IMR-90 (cell line): ENCODE measurements at regions not wholly inside any gene's neighbourhood (a gene's known extent, or its start where the extent isn't known, plus 50 kb on each side); places are given as distances from the start of the nearest gene placed in this dataset.

ENCODE experiments used
- ATAC-seq: fragments of 200-7000 bp; cut with Tn5 transposase; 2 replicates; pipeline ENCODE4 v1.9.1; 2020; ENCODE audit warnings: low read depth, mild to moderate bottlenecking, moderate library complexity
- BruUV-seq: library from RNA; stranded (reverse); fragments of 400-500 nt; replicated peaks from 2 replicates; lab custom pipeline; 2021; lab: Mats Ljungman, UMichigan
- CTCF ChIA-PET: fragments of 300-600 bp; formaldehyde crosslinking; extraction: SDS; loops from one replicate; lab custom pipeline; 2021; ENCODE audit warnings: antibody characterized with exemption; lab: Yijun Ruan, JAX
- POLR2A ChIA-PET: fragments of 300-600 bp; sonication (Branson Sonifier 250); formaldehyde crosslinking; loops from one replicate; lab custom pipeline; 2022; ENCODE audit warnings: antibody characterized with exemption; ENCODE audit not compliant: unreplicated experiment; lab: Charles Lee
- DNase-seq: peaks from one replicate; pipeline ENCODE4 v3.0.0; 2013
- H2AFZ ChIP-seq: replicated peaks from 2 replicates; pipeline ENCODE3; 2013; ENCODE audit warnings: low read length, mild to moderate bottlenecking; ENCODE audit not compliant: poor library complexity
- H2AK5ac ChIP-seq: 2 replicates; pipeline ENCODE4 v1.6.1; 2013; ENCODE audit warnings: low read depth, low read length, inconsistent platforms
- H2AK9ac ChIP-seq: replicated peaks from 2 replicates; pipeline ENCODE3; 2013; ENCODE audit warnings: mild to moderate bottlenecking, low read depth, low read length, moderate library complexity; ENCODE audit not compliant: poor library complexity
- H2BK120ac ChIP-seq: 2 replicates; pipeline ENCODE4 v1.6.1; 2013; ENCODE audit warnings: low read depth, low read length, inconsistent platforms
- H2BK15ac ChIP-seq: 3 replicates; pipeline ENCODE4 v1.6.1; 2013; ENCODE audit warnings: low read depth, low read length, inconsistent platforms
- H2BK20ac ChIP-seq: 2 replicates; pipeline ENCODE4 v1.6.1; 2013; ENCODE audit warnings: low read depth, mild to moderate bottlenecking, inconsistent platforms, low read length, moderate library complexity
- H2BK5ac ChIP-seq: 2 replicates; pipeline ENCODE4 v1.6.1; 2013; ENCODE audit warnings: mild to moderate bottlenecking, low read depth, low read length, inconsistent platforms; ENCODE audit not compliant: poor library complexity, severe bottlenecking
- H3K14ac ChIP-seq: replicated peaks from 2 replicates; pipeline ENCODE4 v1.6.1; 2013; ENCODE audit warnings: low read depth, low read length, inconsistent platforms
- H3K18ac ChIP-seq: 2 replicates; pipeline ENCODE4 v1.6.1; 2013; ENCODE audit warnings: low read depth, low read length, control low read depth
- H3K23ac ChIP-seq: 2 replicates; pipeline ENCODE4 v1.6.1; 2013; ENCODE audit warnings: low read depth, low read length, inconsistent platforms
- H3K27ac ChIP-seq: 2 replicates; pipeline ENCODE4 v1.5.1; 2013; ENCODE audit warnings: mild to moderate bottlenecking, control low read depth, low read length; ENCODE audit not compliant: insufficient read depth
- H3K27me3 ChIP-seq: 2 replicates; pipeline ENCODE4 v1.6.1; 2013; ENCODE audit warnings: low read length; ENCODE audit not compliant: control insufficient read depth, insufficient read depth
- H3K36me3 ChIP-seq: 2 replicates; pipeline ENCODE4 v1.6.1; 2013; ENCODE audit warnings: low read length, mixed read lengths; ENCODE audit not compliant: control insufficient read depth, insufficient read depth
- H3K4ac ChIP-seq: 2 replicates; pipeline ENCODE4 v1.6.1; 2013; ENCODE audit warnings: low read depth, low read length, inconsistent platforms
- H3K4me1 ChIP-seq: 2 replicates; pipeline ENCODE4 v1.6.1; 2013; ENCODE audit warnings: low read length, mixed read lengths; ENCODE audit not compliant: control insufficient read depth, insufficient read depth
- H3K4me2 ChIP-seq: 2 replicates; pipeline ENCODE4 v1.6.1; 2013; ENCODE audit warnings: low read depth, mild to moderate bottlenecking, control low read depth, low read length, moderate library complexity
- H3K4me3 ChIP-seq: 2 replicates; pipeline ENCODE4 v1.5.1; 2013; ENCODE audit warnings: low read depth, mild to moderate bottlenecking, control low read depth, low read length, moderate library complexity; ENCODE audit not compliant: insufficient read depth
- H3K56ac ChIP-seq: 2 replicates; pipeline ENCODE4 v1.6.1; 2013; ENCODE audit warnings: low read length, inconsistent platforms; ENCODE audit not compliant: insufficient read depth; ENCODE audit errors: extremely low read depth
- H3K79me1 ChIP-seq, 2 experiments: 2 replicates each; pipeline ENCODE4 v1.6.1; 2013; ENCODE audit warnings: low read length in 2 of 2, inconsistent platforms in 1 of 2, low read depth in 1 of 2
- H3K9ac ChIP-seq: 2 replicates; pipeline ENCODE4 v1.6.1; 2013; ENCODE audit warnings: low read depth, low read length, control low read depth
- H3K9me1 ChIP-seq: 2 replicates; pipeline ENCODE4 v1.6.1; 2013; ENCODE audit warnings: low read length, inconsistent platforms; ENCODE audit not compliant: insufficient read depth
- H3K9me3 ChIP-seq: 2 replicates; pipeline ENCODE4 v1.6.1; 2013; ENCODE audit warnings: low read length; ENCODE audit not compliant: control insufficient read depth, insufficient read depth
- H4K20me1 ChIP-seq: 2 replicates; pipeline ENCODE4 v1.6.1; 2013; ENCODE audit warnings: low read length, inconsistent platforms; ENCODE audit not compliant: insufficient read depth
- H4K5ac ChIP-seq: 2 replicates; pipeline ENCODE4 v1.6.1; 2013; ENCODE audit warnings: mild to moderate bottlenecking, low read depth, low read length, control low read depth
- H4K8ac ChIP-seq, 2 experiments: 2 replicates each; pipeline ENCODE4 v1.6.1; 2013; ENCODE audit warnings: low read depth in 2 of 2, low read length in 2 of 2, control low read depth in 1 of 2, inconsistent platforms in 1 of 2
- H4K91ac ChIP-seq: 2 replicates; pipeline ENCODE4 v1.6.1; 2013; ENCODE audit warnings: low read depth, low read length, inconsistent platforms; ENCODE audit not compliant: insufficient read depth
- MAZ ChIP-seq: IDR thresholded peaks from 2 replicates; pipeline ENCODE4 v1.6.1; 2012; ENCODE audit warnings: low read depth, mild to moderate bottlenecking, low read length, improper control_type of control experiment, moderate library complexity, borderline replicate concordance
- WGBS, 2 experiments: methylation state at CpG; one replicate each; pipeline versions ENCODE4 v1.1.5 to v1.1.7; 2013; ENCODE audit warnings: missing lambda C conversion rate in 2 of 2; ENCODE audit not compliant: insufficient read length in 1 of 2; ENCODE audit errors: extremely low coverage in 2 of 2; 5-methylcytosine and 5-hydroxymethylcytosine counted together
- dilution Hi-C: fragments of 300-500 bp; cut with HindIII; formaldehyde crosslinking; loops from one replicate; pipeline ENCODE4 v1.14.3; 2018; ENCODE audit warnings: low sequenced_read_pairs; ENCODE audit not compliant: unreplicated experiment
- in situ Hi-C: fragments of 300-500 bp; cut with MboI; formaldehyde crosslinking; loops from 3 replicates; pipeline ENCODE4 v1.14.3; 2019; ENCODE audit warnings: low sequenced_read_pairs, inconsistent platforms, mixed read lengths
- intact Hi-C: fragments of 100-400 bp; cut with micrococcal nuclease; formaldehyde crosslinking; loops from 2 replicates; pipeline ENCODE4 v1.10.0; 2022

DNA sequence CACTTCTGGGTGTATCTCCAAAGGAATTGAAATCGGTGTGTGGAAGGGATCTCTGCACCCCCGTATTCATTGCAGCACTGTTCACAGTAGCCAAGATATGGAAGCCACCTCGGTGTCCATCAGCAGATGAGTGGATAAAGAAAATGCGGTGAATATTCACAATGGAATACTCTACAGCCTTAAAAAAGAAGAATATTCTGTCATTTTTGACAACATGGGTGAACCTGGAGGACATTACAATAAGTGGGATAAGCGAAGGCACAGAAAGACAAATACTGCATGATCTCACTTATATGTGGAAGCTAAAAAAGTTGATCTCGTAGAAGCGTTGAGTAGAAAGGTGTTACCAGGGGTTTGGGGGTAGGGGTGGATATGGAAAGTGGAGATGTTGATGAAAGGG, 111.9 kb downstream of the BEGAIN start:
- no peak overlapping the region for H2AK9ac ChIP-seq
- no peak overlapping the region for H2BK15ac ChIP-seq
- DNase-seq (no peak), ATAC-seq (no peak)
- H3K36me3 ChIP-seq, result peaks cover 2% of the 10 kb centered on the region; the same call in 1 of the 2 replicates
- H3K27ac ChIP-seq, result no peak overlapping the region
- H3K9ac ChIP-seq, result no peak overlapping the region
- H3K79me1 ChIP-seq, result peaks cover 0 to 5% of the 10 kb centered on the region in 2 experiments; a peak in 2 of 4 replicates
- ChIA-PET CTCF (interaction anchor here (1.8 kb wide), 1 partner anchor 9 kb away, joined by 5 read pairs; no protein-coding TSS in a partner anchor), POLR2A (no interaction called here)
- BruUV-seq, result no TSS peak
- H2AK5ac ChIP-seq, result no peak overlapping the region
- peaks cover 8% of the 10 kb centered on the region for H3K4me1 ChIP-seq
- H3K4ac ChIP-seq, result no peak overlapping the region
- H2BK20ac ChIP-seq, result no peak overlapping the region
- no peak overlapping the region for H3K14ac ChIP-seq
- no peak overlapping the region for H4K5ac ChIP-seq
- H3K9me3 ChIP-seq, result no peaks in the 10 kb centered on the region
- H2BK120ac ChIP-seq, result no peak overlapping the region
- H2AFZ ChIP-seq, result no peak overlapping the region
- H4K8ac ChIP-seq, result no peak overlapping the region
- dilution Hi-C loops (no loop called here), in situ Hi-C loops (no loop called here), intact Hi-C loops (no loop called here)
- no peak overlapping the region for H3K4me2 ChIP-seq
- no peak overlapping the region for H3K23ac ChIP-seq
- no peak for TF ChIP-seq MAZ
- WGBS, 2 experiments, result 86 to 100% methylated on average over 1 to 2 of the region's 7 CpGs
- H3K56ac ChIP-seq, result no peak overlapping the region
- peaks cover 29% of the 10 kb centered on the region for H4K20me1 ChIP-seq
- H3K4me3 ChIP-seq, result no peak overlapping the region
- H3K18ac ChIP-seq, result no peak overlapping the region
- H2BK5ac ChIP-seq, result no peak overlapping the region
- no peaks in the 10 kb centered on the region for H3K27me3 ChIP-seq
- peaks cover 16% of the 10 kb centered on the region for H3K9me1 ChIP-seq
- H4K91ac ChIP-seq, result no peak overlapping the region
